Osteocyte (in vitro differentiated cells): ENCODE measurements at regions not wholly inside any gene's neighbourhood (a gene's known extent, or its start where the extent isn't known, plus 50 kb on each side); places are given as distances from the start of the nearest gene placed in this dataset.

Experiments
- DNase-seq: peaks from one replicate; pipeline ENCODE4 v3.0.0; 2021; ENCODE audit warnings: mixed read lengths; ENCODE audit not compliant: unreplicated experiment; ENCODE audit errors: extremely low spot score
- H3K27ac Mint-ChIP-seq: one replicate; pipeline ENCODE4 v1.8.0; 2021; ENCODE audit warnings: mild to moderate bottlenecking, mixed read lengths; ENCODE audit not compliant: unreplicated experiment
- H3K27me3 Mint-ChIP-seq: one replicate; pipeline ENCODE4 v1.8.0; 2021; ENCODE audit warnings: mixed read lengths; ENCODE audit not compliant: unreplicated experiment
- H3K36me3 Mint-ChIP-seq: one replicate; pipeline ENCODE4 v1.8.0; 2021; ENCODE audit warnings: mixed read lengths; ENCODE audit not compliant: unreplicated experiment
- H3K4me1 Mint-ChIP-seq: one replicate; pipeline ENCODE4 v1.8.0; 2021; ENCODE audit warnings: mixed read lengths; ENCODE audit not compliant: unreplicated experiment
- H3K4me3 Mint-ChIP-seq: one replicate; pipeline ENCODE4 v1.8.0; 2021; ENCODE audit warnings: mild to moderate bottlenecking, moderate library complexity, mixed read lengths; ENCODE audit not compliant: unreplicated experiment
- H3K9me3 Mint-ChIP-seq: one replicate; pipeline ENCODE4 v1.8.0; 2021; ENCODE audit warnings: mixed read lengths; ENCODE audit not compliant: unreplicated experiment
- CTCF ChIP-seq: fragments of 200-600 bp; sonication (generic); IDR thresholded peaks from 2 replicates; pipeline ENCODE4 v1.5.0; 2021; ENCODE audit warnings: antibody characterized with exemption, mild to moderate bottlenecking, moderate library complexity

- Mint-ChIP-seq H3K4me3 (no peak overlapping the region), H3K4me1 (no peaks in the 10 kb centered on the region), H3K27me3 (no peaks in the 10 kb centered on the region), H3K36me3 (no peaks in the 10 kb centered on the region), H3K27ac (no peak overlapping the region), H3K9me3 (no peaks in the 10 kb centered on the region)
- no peak for TF ChIP-seq CTCF
- DNase-seq: no peak
These were observed 315.0 kb upstream of the LRRC7 start for GRCh38 chr1:69252696-69253095.

- Mint-ChIP-seq H3K27me3 (no peaks in the 10 kb centered on the region), H3K36me3 (no peaks in the 10 kb centered on the region), H3K9me3 (no peaks in the 10 kb centered on the region), H3K4me3 (no peak overlapping the region), H3K4me1 (no peaks in the 10 kb centered on the region), H3K27ac (no peak overlapping the region)
- TF ChIP-seq CTCF: no peak
- no peak for DNase-seq
These were observed 311.7 kb upstream of the LRRC7 start for GRCh38 chr1:69256036-69256435.

GRCh38 chr1:69258842-69259241, 308.9 kb upstream of the LRRC7 start:
- Mint-ChIP-seq H3K36me3 (no peaks in the 10 kb centered on the region), H3K4me3 (no peak overlapping the region), H3K9me3 (no peaks in the 10 kb centered on the region), H3K27me3 (peaks cover 8% of the 10 kb centered on the region), H3K4me1 (no peaks in the 10 kb centered on the region), H3K27ac (no peak overlapping the region)
- TF ChIP-seq CTCF: no peak
- DNase-seq: no peak

GRCh38 chr1:69263921-69264391, 303.8 kb upstream of the LRRC7 start:
- Mint-ChIP-seq H3K4me1 (no peaks in the 10 kb centered on the region), H3K4me3 (no peak overlapping the region), H3K36me3 (no peaks in the 10 kb centered on the region), H3K9me3 (no peaks in the 10 kb centered on the region), H3K27me3 (peaks cover 8% of the 10 kb centered on the region), H3K27ac (no peak overlapping the region)
- DNase-seq: no peak
- no peak for TF ChIP-seq CTCF

GRCh38 chr1:69269491-69269890, 298.2 kb upstream of the LRRC7 start:
- no peak for DNase-seq
- no peak overlapping the region for H3K27ac Mint-ChIP-seq
- TF ChIP-seq CTCF: no peak
- no peaks in the 10 kb centered on the region for H3K36me3 Mint-ChIP-seq
- H3K27me3 Mint-ChIP-seq: no peaks in the 10 kb centered on the region
- no peak overlapping the region for H3K4me3 Mint-ChIP-seq
- H3K4me1 Mint-ChIP-seq: no peaks in the 10 kb centered on the region
- H3K9me3 Mint-ChIP-seq: no peaks in the 10 kb centered on the region
